T-helper 1 cell treated with Interleukin-12 subunit alpha and Interleukin-12 subunit beta and Interleukin-4 antibody, amounts not matched to agents 30 μg/mL and 1 μg/mL, for 36 hours (primary cell): ENCODE measurements at regions not wholly inside any gene's neighbourhood (a gene's known extent, or its start where the extent isn't known, plus 50 kb on each side); places are given as distances from the start of the nearest gene placed in this dataset.

Experiments
- H3K27ac Mint-ChIP-seq: one replicate; pipeline ENCODE4 v1.8.0; 2021; ENCODE audit warnings: mild to moderate bottlenecking, mixed read lengths
- H3K27me3 Mint-ChIP-seq: one replicate; pipeline ENCODE4 v1.8.0; 2021; ENCODE audit warnings: low read depth, mixed read lengths
- H3K36me3 Mint-ChIP-seq: one replicate; pipeline ENCODE4 v1.8.0; 2021; ENCODE audit warnings: low read depth, mixed read lengths
- H3K4me1 Mint-ChIP-seq: one replicate; pipeline ENCODE4 v1.8.0; 2021; ENCODE audit warnings: low read depth, mixed read lengths
- H3K4me3 Mint-ChIP-seq: one replicate; pipeline ENCODE4 v1.8.0; 2021; ENCODE audit warnings: mild to moderate bottlenecking, moderate library complexity, mixed read lengths
- H3K9me3 Mint-ChIP-seq: one replicate; pipeline ENCODE4 v1.8.0; 2021; ENCODE audit warnings: mixed read lengths

DNA sequence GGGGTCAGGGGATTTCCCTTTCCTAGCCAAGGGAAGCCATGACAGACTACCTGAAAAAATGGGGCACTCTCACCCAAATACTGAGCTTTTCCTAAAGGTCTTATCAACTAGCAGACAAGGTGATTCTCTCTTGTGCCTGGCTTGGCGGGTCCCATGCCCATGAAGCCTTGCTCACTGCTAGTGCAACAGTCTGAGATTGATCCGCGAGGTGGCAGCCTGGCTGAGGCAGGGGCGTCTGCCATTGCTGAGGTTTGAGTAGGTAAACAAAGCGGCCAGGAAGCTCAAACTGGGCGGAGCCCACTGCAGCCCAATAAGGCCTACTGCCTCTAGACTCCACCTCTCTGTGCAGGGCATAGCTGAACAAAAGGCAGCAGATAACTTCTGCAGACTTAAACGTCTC is 152.6 kb upstream of the PMFBP1 start:
- no peaks in the 10 kb centered on the region for H3K27me3 Mint-ChIP-seq
- H3K36me3 Mint-ChIP-seq: no peaks in the 10 kb centered on the region
- H3K27ac Mint-ChIP-seq: no peak overlapping the region
- peaks cover 29% of the 10 kb centered on the region for H3K9me3 Mint-ChIP-seq
- H3K4me3 Mint-ChIP-seq: no peak overlapping the region
- H3K4me1 Mint-ChIP-seq: no peaks in the 10 kb centered on the region

DNA sequence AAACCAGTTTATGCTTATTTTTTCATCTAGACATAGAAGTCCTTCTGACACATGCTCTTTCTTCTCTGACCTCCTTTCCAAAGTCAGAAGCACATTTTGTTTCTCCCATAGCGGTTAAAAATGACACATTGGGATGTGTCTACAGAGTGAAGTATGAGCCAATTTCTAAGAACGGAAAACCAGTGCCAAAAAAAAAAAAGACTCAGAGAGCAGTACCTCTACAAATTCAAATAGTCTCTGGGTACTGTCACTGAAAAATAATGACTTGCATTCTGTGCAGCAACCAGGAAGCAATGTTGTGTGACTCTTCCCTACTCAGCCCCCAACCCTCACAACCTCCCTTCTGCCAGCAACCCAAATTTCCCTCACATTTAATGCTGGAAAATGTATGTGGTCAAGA is 145.5 kb upstream of the PMFBP1 start:
- no peaks in the 10 kb centered on the region for H3K36me3 Mint-ChIP-seq
- H3K9me3 Mint-ChIP-seq: peaks cover 25% of the 10 kb centered on the region
- no peak overlapping the region for H3K4me3 Mint-ChIP-seq
- no peak overlapping the region for H3K27ac Mint-ChIP-seq
- peaks cover 2% of the 10 kb centered on the region for H3K4me1 Mint-ChIP-seq
- H3K27me3 Mint-ChIP-seq: no peaks in the 10 kb centered on the region

DNA sequence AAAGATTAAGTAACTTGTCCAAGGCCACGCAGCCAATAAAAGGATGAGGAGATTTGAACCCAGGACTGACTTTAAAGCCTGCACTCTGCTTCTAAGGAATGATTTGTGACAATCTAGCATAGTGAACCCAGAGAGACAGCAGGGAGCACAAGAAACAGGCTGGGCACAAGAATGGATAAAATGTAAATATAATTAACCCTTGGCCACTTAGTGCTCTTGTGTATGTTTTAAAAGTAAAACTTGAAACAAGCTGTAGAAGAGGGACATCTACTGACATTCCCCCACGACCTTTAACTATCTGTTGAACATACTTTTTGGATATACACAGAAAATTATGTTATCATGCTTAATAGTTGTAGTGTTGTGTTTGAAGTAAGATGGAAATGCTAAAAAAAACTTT is 141.9 kb upstream of the PMFBP1 start:
- Mint-ChIP-seq H3K36me3 (no peaks in the 10 kb centered on the region), H3K4me1 (peaks cover 2% of the 10 kb centered on the region), H3K9me3 (peaks cover 3% of the 10 kb centered on the region), H3K27ac (no peak overlapping the region), H3K27me3 (no peaks in the 10 kb centered on the region), H3K4me3 (no peak overlapping the region)

DNA sequence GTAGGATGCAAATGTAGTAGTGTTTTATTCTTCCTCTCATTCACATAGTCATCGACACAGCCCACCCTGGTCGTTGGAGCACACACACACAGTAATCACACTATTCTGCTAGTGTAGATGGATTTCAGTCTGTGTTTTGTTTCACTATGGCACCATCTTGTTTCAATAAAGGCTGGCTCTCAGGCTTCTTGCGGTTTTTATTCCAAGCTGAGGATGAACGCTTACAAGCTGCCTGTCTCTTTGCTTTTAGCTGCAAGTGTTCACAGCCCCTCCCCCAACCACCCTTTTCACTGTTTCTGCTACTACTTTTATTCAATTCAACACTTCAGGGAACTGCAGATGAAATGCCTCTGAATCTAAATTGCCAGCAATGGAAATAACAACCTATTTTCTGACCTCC is 140.9 kb upstream of the PMFBP1 start:
- no peak overlapping the region for H3K27ac Mint-ChIP-seq
- no peaks in the 10 kb centered on the region for H3K36me3 Mint-ChIP-seq
- H3K9me3 Mint-ChIP-seq: no peaks in the 10 kb centered on the region
- H3K4me3 Mint-ChIP-seq: no peak overlapping the region
- H3K27me3 Mint-ChIP-seq: no peaks in the 10 kb centered on the region
- peaks cover 2% of the 10 kb centered on the region for H3K4me1 Mint-ChIP-seq

DNA sequence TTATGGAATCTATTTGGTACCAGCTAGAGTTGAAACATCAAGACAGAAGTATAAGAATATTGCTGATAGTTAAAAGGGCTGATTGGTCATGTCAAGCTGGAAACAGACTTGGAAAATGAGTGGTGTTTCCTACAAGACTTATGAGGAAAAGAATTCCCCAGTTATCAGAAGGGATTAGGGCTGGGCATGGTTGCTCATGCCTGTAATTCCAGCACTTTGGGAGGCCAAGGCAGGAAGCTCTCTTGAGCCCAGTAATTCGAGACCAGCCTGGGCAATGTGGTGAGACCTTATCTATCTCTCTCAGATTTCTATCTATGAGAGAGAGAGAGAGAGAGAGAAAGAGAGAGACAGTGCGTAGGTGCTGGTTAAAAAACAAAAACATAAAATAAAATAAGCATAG is 139.5 kb upstream of the PMFBP1 start:
- Mint-ChIP-seq H3K27me3 (no peaks in the 10 kb centered on the region), H3K4me3 (no peak overlapping the region), H3K36me3 (no peaks in the 10 kb centered on the region), H3K4me1 (peaks cover 2% of the 10 kb centered on the region), H3K9me3 (no peaks in the 10 kb centered on the region), H3K27ac (no peak overlapping the region)

DNA sequence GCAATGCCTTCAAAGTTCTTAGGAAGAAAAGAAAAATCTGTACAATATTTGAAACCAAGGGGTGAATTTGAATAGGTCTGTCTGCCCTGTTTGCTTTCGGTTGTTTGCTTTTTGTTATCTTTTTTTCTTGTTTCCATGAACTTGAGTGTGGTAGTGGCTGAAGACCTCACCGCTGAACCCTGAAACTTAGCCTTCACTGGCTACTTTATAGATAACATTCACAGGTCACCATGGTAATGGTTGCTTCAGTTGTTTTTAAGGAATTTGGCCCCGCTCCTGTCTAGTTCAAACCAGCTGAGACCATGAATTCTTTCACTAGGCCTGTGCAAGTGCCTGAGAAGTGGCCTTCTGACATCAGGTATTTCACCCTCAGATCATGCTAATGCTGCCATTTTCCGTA is 137.0 kb upstream of the PMFBP1 start:
- Mint-ChIP-seq H3K4me1 (no peaks in the 10 kb centered on the region), H3K27ac (no peak overlapping the region), H3K27me3 (no peaks in the 10 kb centered on the region), H3K9me3 (no peaks in the 10 kb centered on the region), H3K4me3 (no peak overlapping the region), H3K36me3 (no peaks in the 10 kb centered on the region)

DNA sequence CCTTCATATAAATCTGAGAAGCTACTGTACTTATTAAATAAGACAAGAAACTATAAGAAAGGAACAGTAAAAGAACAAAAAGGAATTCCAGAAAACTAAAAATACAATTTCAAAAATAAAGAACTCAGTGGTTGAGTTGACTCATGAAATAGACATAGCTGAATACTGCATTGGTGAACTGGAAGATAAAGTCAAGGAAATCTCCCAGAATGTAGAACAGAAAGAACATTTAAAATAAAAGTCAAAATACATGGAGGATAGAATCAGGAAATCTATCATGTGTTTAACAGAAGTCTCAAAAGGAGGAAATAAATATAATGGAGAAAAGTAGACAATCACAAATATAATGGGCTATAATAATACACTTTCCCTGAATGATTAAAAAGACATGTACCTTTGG is 136.4 kb upstream of the PMFBP1 start:
- H3K9me3 Mint-ChIP-seq: no peaks in the 10 kb centered on the region
- H3K4me3 Mint-ChIP-seq: no peak overlapping the region
- no peaks in the 10 kb centered on the region for H3K4me1 Mint-ChIP-seq
- H3K27ac Mint-ChIP-seq: no peak overlapping the region
- H3K27me3 Mint-ChIP-seq: no peaks in the 10 kb centered on the region
- no peaks in the 10 kb centered on the region for H3K36me3 Mint-ChIP-seq

DNA sequence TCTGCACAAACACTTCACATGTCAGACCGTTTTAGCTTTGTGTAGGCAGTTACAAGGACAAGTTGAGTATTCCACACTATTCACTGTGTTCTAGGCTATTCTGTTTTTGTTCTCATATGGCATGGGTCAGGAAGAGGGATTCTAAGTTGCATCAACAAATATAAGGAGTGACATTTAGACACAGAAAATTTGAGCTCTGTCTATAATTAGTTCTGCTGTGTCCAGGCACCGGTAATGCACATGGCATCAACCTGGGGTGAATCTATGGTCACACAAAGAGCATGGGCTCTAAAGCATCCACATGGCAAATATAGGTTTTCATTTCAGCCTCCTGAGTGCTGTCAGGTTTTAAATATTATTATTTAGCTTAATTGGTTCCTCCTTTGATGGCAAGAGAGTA is 130.4 kb upstream of the PMFBP1 start:
- Mint-ChIP-seq H3K27me3 (no peaks in the 10 kb centered on the region), H3K9me3 (no peaks in the 10 kb centered on the region), H3K4me3 (no peak overlapping the region), H3K36me3 (no peaks in the 10 kb centered on the region), H3K4me1 (no peaks in the 10 kb centered on the region), H3K27ac (no peak overlapping the region)

DNA sequence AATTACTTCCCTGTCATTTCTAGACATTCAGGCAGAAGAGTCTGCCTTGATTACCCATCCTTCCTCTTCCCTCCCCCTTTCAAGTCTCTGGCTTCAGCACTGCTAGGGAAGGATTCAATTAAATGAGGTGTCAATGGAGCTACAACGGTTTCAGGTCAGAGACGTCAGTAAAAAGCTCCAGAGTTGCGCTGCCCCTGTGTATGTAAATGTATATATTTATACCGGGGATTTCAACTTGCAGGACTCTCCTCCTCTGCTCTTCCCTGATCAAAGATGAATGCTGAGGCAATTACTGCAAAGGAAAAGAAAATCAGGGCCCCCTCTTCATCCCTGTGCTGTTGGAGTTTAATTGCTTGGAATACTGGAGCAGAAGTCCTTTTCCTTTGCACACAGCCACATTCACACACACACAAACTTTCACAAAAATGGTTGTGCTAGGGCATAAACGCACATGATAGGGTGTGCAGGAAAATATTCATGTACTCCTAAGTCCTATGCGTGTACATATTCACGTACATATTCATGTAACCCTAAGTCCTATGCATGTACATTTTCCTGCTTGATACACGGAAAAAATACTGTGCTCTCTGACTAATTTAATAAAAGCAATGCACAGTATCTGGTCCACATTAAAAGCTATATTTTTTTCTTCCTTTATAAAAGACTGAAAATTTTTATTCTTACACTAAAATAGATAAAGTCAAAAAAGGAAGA is 129.7 kb upstream of the PMFBP1 start:
- Mint-ChIP-seq H3K4me3 (no peak overlapping the region), H3K36me3 (no peaks in the 10 kb centered on the region), H3K27me3 (no peaks in the 10 kb centered on the region), H3K9me3 (no peaks in the 10 kb centered on the region), H3K4me1 (no peaks in the 10 kb centered on the region), H3K27ac (no peak overlapping the region)

DNA sequence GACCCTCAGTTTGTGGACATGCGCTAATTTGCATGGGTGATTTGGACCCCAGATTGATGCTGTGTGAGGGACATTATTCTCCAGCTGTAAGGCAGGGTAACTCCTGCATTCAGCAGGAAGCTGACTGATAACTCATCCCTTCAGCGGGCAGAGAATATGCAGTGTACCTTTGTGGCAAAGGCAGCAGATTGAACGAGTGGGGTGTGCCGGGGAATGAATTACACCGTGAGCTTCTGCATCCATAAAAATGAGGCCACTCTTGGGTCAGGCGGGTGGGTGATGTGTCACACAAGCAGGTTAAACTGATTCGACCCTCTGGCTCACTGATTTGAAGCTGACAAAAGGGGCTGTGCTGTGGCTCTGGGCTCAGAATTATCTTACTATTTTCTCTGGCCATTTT is 128.9 kb upstream of the PMFBP1 start:
- Mint-ChIP-seq H3K27ac (no peak overlapping the region), H3K4me1 (no peaks in the 10 kb centered on the region), H3K27me3 (no peaks in the 10 kb centered on the region), H3K36me3 (no peaks in the 10 kb centered on the region), H3K4me3 (no peak overlapping the region), H3K9me3 (no peaks in the 10 kb centered on the region)

DNA sequence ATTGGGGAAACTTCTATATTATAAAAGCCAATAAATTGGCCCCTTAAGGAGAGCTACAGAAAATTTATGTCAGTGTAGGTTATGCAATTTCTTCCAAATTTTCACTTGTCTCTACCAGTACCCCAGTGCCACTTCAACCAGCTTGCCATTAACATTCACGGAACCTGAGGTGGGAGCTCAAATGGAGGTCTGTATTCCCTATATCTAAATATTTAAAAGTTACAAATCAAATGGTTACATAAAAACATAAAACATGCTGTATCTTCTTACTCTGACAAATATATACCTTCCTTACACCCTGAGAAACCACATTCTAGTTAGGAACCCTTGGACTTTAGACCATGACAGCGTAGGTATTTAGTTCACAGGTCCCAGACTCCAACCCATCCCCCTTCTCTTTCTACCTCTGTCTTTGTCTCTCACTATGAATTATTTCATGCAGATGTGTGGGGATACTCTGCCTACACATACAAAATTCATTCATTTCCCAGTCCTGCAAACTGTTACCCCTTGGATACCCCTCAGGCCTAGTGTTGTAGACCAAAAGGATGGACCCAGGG is 127.8 kb upstream of the PMFBP1 start:
- no peaks in the 10 kb centered on the region for H3K36me3 Mint-ChIP-seq
- no peaks in the 10 kb centered on the region for H3K4me1 Mint-ChIP-seq
- no peak overlapping the region for H3K4me3 Mint-ChIP-seq
- no peaks in the 10 kb centered on the region for H3K9me3 Mint-ChIP-seq
- H3K27ac Mint-ChIP-seq: no peak overlapping the region
- no peaks in the 10 kb centered on the region for H3K27me3 Mint-ChIP-seq

DNA sequence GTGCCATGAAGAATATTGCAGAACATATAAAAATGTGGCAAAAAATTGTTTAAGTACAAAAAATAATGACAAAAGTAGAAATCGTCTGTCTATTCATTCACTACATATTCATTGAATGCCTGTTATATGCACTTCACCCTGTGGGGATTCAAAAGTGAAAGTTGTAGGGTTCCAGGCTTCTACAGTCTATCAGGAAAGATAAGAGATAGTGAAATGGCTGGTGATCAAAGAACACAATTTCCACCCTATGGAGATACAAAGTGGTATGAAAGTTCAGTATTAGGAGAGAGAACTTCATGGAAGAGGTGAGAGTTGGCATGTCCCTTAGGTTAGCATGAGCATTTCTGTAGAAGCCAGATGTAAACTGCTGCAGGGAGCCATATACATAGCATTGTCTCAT is 127.0 kb upstream of the PMFBP1 start:
- H3K36me3 Mint-ChIP-seq: no peaks in the 10 kb centered on the region
- H3K27me3 Mint-ChIP-seq: no peaks in the 10 kb centered on the region
- H3K9me3 Mint-ChIP-seq: no peaks in the 10 kb centered on the region
- H3K27ac Mint-ChIP-seq: no peak overlapping the region
- no peaks in the 10 kb centered on the region for H3K4me1 Mint-ChIP-seq
- no peak overlapping the region for H3K4me3 Mint-ChIP-seq

DNA sequence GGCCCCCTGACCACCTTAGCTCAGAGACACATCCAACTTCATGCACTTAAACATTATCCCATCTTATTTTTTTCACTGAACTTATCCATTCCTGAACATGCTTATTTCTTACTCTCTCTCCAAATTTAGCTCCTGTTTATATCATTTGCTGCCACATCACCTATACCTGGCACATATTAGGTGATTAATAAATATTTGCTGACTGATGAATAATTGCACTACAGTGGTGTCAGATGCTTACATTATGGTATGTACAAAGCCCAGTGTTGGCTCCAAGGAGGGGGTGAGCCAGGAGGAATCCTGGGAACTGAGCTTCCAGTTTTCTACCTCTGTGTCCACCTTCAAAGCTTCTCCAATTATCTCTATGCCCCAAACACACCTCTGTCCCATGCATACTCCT is 124.0 kb upstream of the PMFBP1 start:
- Mint-ChIP-seq H3K4me3 (no peak overlapping the region), H3K27me3 (no peaks in the 10 kb centered on the region), H3K4me1 (no peaks in the 10 kb centered on the region), H3K27ac (no peak overlapping the region), H3K9me3 (no peaks in the 10 kb centered on the region), H3K36me3 (no peaks in the 10 kb centered on the region)

DNA sequence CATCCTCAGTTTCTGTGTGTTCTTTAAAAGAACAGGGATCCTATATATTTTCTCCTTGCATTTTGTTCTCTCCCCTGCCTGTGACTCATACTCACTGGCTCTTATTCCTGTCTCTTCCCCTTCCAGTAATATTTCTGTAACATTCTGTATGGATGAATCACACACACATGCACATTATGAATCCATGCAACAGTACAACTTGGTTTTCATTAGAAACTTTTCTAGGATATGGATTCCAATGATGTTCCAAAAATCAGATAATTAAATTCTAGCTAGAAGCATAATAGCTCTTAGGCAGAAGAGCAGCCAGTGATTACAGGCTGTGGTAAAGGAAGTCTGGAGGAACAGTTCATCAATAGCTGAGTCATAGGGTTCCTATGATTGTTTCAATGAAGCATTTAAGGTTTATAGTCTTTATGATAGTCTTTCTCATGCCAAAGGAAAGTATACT is 119.6 kb upstream of the PMFBP1 start:
- Mint-ChIP-seq H3K27me3 (no peaks in the 10 kb centered on the region), H3K36me3 (no peaks in the 10 kb centered on the region), H3K9me3 (no peaks in the 10 kb centered on the region), H3K27ac (no peak overlapping the region), H3K4me3 (no peak overlapping the region), H3K4me1 (no peaks in the 10 kb centered on the region)

DNA sequence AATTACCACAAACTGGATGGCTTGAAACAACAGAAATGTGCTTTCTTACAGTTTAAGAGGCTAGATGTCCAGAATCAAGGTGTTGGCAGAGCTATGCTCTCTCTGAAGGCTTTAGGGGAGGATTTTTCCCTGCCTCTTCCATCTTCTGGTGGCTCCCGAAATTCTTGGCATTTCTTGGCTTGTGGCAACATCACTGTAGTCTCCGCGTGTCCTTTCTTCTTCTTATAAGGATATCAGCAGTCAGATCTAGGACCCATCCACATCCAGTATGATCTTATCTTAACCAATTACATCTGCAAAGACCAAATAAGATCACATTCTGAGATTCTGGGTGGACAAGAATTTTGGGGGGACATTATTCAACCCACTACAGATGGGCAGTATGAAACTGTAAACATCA is 119.2 kb upstream of the PMFBP1 start:
- Mint-ChIP-seq H3K27me3 (no peaks in the 10 kb centered on the region), H3K36me3 (no peaks in the 10 kb centered on the region), H3K4me3 (no peak overlapping the region), H3K4me1 (no peaks in the 10 kb centered on the region), H3K9me3 (no peaks in the 10 kb centered on the region), H3K27ac (no peak overlapping the region)

DNA sequence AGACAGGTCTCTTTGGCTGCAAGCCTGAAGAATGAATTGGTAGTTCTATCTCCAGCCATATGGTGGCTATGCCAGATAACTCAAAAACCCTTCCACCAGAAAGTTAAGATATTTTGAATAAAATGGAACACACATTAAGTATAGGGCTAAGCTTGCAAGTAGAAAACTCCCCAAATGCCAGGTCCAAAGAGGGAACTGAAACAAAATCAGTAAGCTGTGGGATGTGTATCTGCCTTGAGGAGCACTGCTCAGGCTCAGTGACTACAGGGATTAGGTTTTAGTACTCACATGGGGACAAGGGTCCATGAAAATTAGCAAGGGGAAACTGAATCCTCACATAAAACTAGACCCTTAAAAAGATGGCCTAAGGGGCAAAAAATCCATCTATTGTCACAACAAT is 115.7 kb upstream of the PMFBP1 start:
- Mint-ChIP-seq H3K27me3 (no peaks in the 10 kb centered on the region), H3K27ac (no peak overlapping the region), H3K4me3 (no peak overlapping the region), H3K9me3 (no peaks in the 10 kb centered on the region), H3K4me1 (no peaks in the 10 kb centered on the region), H3K36me3 (no peaks in the 10 kb centered on the region)
